ENCODE measurements at regions not wholly inside any gene's neighbourhood (a gene's known extent, or its start where the extent isn't known, plus 50 kb on each side); places are given as distances from the start of the nearest gene placed in this dataset.
A peak's percentile ranks its signal among the peaks of the same experiment; 100 is the strongest.

- Histone ChIP-seq H3K27me3 (no peaks in the 10 kb centered on the region), H3K9me3 (no peaks in the 10 kb centered on the region), H3K4me1 (no peaks in the 10 kb centered on the region), H3K4me3 (no peak overlapping the region), H3K27ac (no peak overlapping the region), H3K36me3 (no peaks in the 10 kb centered on the region)
- intact Hi-C loops (cut with DNase I; ENCODE audit: low total_unique reads), result no loop called here
- no peak for TF ChIP-seq POLR2A (IDR thresholded peaks at IDR 0.05)
- no peak for TF ChIP-seq EP300 (IDR thresholded peaks at IDR 0.05; ENCODE audit: low read depth)
- no peak for TF ChIP-seq POLR2AphosphoS5 (IDR thresholded peaks at IDR 0.05)
- no peak for TF ChIP-seq CTCF (IDR thresholded peaks at IDR 0.05)
- WGBS, 2 donors (ENCODE audit: low coverage in 1 of 2), result 64 to 71% methylated on average over 2 of the region's 2 CpGs
- in situ Hi-C loops (cut with MboI; ENCODE audit: low pct_ligation_motif_present in 1 of 4, low pct_unique_long_range_greater_than_20kb in 1 of 4, low sequenced_read_pairs in 3 of 4), result no loop called here
- DNase-seq, result no peak
These were observed 1331.0 kb upstream of the CDH9 start for GRCh38 chr5:28369418-28369817.

DNA sequence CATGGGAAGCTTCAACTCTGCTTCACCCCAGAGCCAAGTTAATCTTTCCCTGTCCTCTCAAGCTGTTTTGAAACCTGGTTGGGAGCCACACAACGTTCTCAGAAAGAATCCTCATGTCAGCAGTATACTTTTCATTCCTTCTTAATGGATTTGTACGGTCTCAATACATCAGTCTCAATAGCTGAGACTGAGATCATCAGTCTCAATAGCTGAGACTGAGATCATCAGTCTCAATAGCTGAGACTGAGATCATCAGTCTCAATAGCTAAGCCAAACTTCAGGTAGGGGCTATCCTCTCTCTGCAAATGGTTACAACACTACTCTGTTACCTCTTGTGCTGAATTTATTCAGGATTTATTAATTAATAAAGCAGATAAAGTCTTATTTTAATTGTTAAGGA, 1317.4 kb upstream of the CDH9 start:
- TF ChIP-seq CTCF (IDR thresholded peaks at IDR 0.05) (no peak), POLR2AphosphoS5 (IDR thresholded peaks at IDR 0.05) (no peak), EP300 (IDR thresholded peaks at IDR 0.05; ENCODE audit: low read depth) (no peak), POLR2A (IDR thresholded peaks at IDR 0.05) (no peak)
- 46 to 73% methylated on average over 2 of the region's 2 CpGs for WGBS, 2 donors (ENCODE audit: low coverage in 1 of 2)
- in situ Hi-C loops (cut with MboI; ENCODE audit: low pct_ligation_motif_present in 1 of 4, low pct_unique_long_range_greater_than_20kb in 1 of 4, low sequenced_read_pairs in 3 of 4), result no loop called here
- H3K9me3 ChIP-seq, result peaks cover 0 to 16% of the 10 kb centered on the region in 2 donors
- no peaks in the 10 kb centered on the region for H3K27me3 ChIP-seq
- H3K4me1 ChIP-seq, result no peaks in the 10 kb centered on the region
- no peak overlapping the region for H3K27ac ChIP-seq
- intact Hi-C loops (cut with DNase I; ENCODE audit: low total_unique reads), result no loop called here
- H3K4me3 ChIP-seq, result no peak overlapping the region
- no peak for DNase-seq
- H3K36me3 ChIP-seq, result no peaks in the 10 kb centered on the region

DNA sequence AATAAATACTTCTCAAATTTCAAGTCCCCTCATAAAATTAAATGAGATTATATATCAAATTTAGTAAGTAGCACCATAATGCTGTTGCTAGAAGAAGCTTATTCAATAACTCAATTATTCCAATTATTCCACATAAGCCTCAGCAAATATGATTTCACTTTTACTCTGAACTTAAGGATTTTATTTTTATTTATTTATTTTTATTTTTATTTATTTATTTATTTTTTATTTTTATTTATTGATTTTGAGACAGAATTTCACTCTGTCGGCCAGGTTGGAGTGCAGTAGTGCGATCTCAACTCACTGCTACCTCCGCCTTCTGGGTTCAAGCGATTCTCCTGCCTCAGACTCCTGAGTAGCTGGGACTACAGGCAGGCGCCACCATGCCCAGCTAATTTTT, 1308.3 kb upstream of the CDH9 start:
- 90 to 94% methylated on average over 4 to 5 of the region's 5 CpGs for WGBS, 2 donors (ENCODE audit: low coverage in 1 of 2)
- TF ChIP-seq EP300 (IDR thresholded peaks at IDR 0.05; ENCODE audit: low read depth) (no peak), POLR2A (IDR thresholded peaks at IDR 0.05) (no peak), CTCF (IDR thresholded peaks at IDR 0.05) (no peak), POLR2AphosphoS5 (IDR thresholded peaks at IDR 0.05) (no peak)
- H3K4me1 ChIP-seq, result no peaks in the 10 kb centered on the region
- H3K27ac ChIP-seq, result no peak overlapping the region
- intact Hi-C loops (cut with DNase I; ENCODE audit: low total_unique reads) (no loop called here), in situ Hi-C loops (cut with MboI; ENCODE audit: low pct_ligation_motif_present in 1 of 4, low pct_unique_long_range_greater_than_20kb in 1 of 4, low sequenced_read_pairs in 3 of 4) (no loop called here)
- no peaks in the 10 kb centered on the region for H3K36me3 ChIP-seq
- H3K4me3 ChIP-seq, result no peak overlapping the region
- no peaks in the 10 kb centered on the region for H3K27me3 ChIP-seq
- no peak for DNase-seq
- peaks cover 0 to 4% of the 10 kb centered on the region in 2 donors for H3K9me3 ChIP-seq

DNA sequence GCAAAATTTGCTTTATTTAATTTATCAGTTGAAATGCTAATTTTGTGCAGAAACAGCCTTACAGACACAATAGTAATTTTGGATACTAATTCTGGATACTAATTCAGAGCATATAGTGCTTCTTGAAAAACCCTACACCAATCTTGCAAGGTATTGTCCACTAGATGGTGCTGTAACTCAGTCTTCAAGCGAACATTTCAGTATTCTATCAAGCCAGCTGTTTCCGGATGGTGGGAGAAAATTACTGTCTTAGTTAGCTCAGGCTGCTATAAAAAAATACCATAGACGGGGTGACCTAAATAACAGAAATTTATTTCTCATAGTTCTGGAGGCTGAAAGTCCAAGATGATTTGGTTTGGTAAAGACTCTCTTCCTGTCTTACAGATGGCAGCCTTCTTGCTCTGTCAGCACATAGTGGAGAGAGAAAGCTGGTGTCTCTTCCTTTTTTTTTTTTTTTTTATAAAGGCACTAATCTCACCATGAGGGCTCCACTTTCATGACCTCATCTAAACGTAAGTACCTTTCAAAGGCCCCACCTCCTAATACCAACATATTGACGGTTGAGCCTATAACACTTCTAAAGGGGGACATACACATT, 1306.5 kb upstream of the CDH9 start:
- in situ Hi-C loops (cut with MboI; ENCODE audit: low pct_ligation_motif_present in 1 of 4, low pct_unique_long_range_greater_than_20kb in 1 of 4, low sequenced_read_pairs in 3 of 4), result no loop called here
- Histone ChIP-seq H3K9me3 (no peaks in the 10 kb centered on the region), H3K27me3 (no peaks in the 10 kb centered on the region), H3K27ac (no peak overlapping the region), H3K4me3 (no peak overlapping the region), H3K36me3 (no peaks in the 10 kb centered on the region), H3K4me1 (no peaks in the 10 kb centered on the region)
- WGBS, 2 donors (ENCODE audit: low coverage in 1 of 2), result 56% methylated on average over 3 to 5 of the region's 5 CpGs
- intact Hi-C loops (cut with DNase I; ENCODE audit: low total_unique reads), result no loop called here
- no peak for DNase-seq
- TF ChIP-seq POLR2A (IDR thresholded peaks at IDR 0.05) (no peak), EP300 (IDR thresholded peaks at IDR 0.05; ENCODE audit: low read depth) (no peak), POLR2AphosphoS5 (IDR thresholded peaks at IDR 0.05) (no peak), CTCF (IDR thresholded peaks at IDR 0.05) (peak in 1 of 5 experiments; percentile 19)
